BJ (cell line): ENCODE measurements at regions not wholly inside any gene's neighbourhood (a gene's known extent, or its start where the extent isn't known, plus 50 kb on each side); places are given as distances from the start of the nearest gene placed in this dataset.
A peak's percentile ranks its signal among the peaks of the same experiment; 100 is the strongest.

ENCODE experiments used
- CTCF ChIA-PET: fragments of 350-600 bp; formaldehyde crosslinking; extraction: SDS; loops from one replicate; lab custom pipeline; 2021; ENCODE audit warnings: antibody characterized with exemption, inconsistent platforms; lab: Yijun Ruan, JAX
- POLR2A ChIA-PET: fragments of 300-600 bp; sonication (Branson Sonifier 250); formaldehyde crosslinking; extraction: SDS; loops from one replicate; lab custom pipeline; 2021; ENCODE audit warnings: antibody characterized with exemption; lab: Charles Lee
- DNase-seq: peaks from one replicate; pipeline ENCODE4 v3.0.0-alpha.2; 2011; ENCODE audit warnings: low read depth
- H3K27me3 ChIP-seq: 2 replicates; pipeline ENCODE4 v1.6.0; 2011; ENCODE audit warnings: low read length; ENCODE audit not compliant: control insufficient read depth, insufficient read depth
- H3K36me3 ChIP-seq: 2 replicates; pipeline ENCODE4 v1.5.1; 2011; ENCODE audit warnings: low read length; ENCODE audit not compliant: control insufficient read depth, insufficient read depth
- H3K4me3 ChIP-seq: 2 replicates; pipeline ENCODE4 v1.5.1; 2011; ENCODE audit warnings: low read depth, mild to moderate bottlenecking, control low read depth, low read length
- CTCF ChIP-seq: IDR thresholded peaks from 2 replicates; pipeline ENCODE4 v1.5.1; 2011; ENCODE audit warnings: low read depth, mild to moderate bottlenecking, control low read depth, inconsistent platforms, low read length, moderate library complexity; ENCODE audit not compliant: insufficient read depth

DNA sequence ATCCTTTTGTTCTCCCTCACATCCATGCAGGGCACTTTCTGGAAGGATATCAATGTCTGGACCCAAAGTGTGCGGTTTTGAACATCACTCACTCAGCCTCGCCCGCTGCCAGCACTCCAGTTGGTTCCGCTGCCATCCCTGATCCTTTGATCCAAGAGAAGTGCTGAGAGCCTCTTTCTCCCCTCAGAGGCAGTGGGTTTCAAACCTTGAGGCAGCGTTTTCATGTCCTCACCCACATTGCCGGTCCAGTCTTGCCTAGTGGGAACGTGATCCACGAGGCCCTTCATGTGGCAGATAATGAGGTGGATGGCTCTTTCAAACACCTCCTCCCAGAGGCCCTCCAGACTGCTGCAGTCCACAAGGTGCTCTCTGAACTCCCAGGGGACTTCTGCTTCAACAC lies 122.2 kb downstream of the ACTL8 start:
- H3K27me3 ChIP-seq, result no peaks in the 10 kb centered on the region
- no peaks in the 10 kb centered on the region for H3K36me3 ChIP-seq
- H3K4me3 ChIP-seq, result no peak overlapping the region
- CTCF ChIA-PET, result interaction anchor here (0.6 to 2.6 kb wide), 3 partner anchors 25 to 831 kb away, joined by 4 to 8 read pairs (median 6); no protein-coding TSS in a partner anchor
- DNase-seq, result no peak
- POLR2A ChIA-PET, result no interaction called here
- no peak for TF ChIP-seq CTCF

DNA sequence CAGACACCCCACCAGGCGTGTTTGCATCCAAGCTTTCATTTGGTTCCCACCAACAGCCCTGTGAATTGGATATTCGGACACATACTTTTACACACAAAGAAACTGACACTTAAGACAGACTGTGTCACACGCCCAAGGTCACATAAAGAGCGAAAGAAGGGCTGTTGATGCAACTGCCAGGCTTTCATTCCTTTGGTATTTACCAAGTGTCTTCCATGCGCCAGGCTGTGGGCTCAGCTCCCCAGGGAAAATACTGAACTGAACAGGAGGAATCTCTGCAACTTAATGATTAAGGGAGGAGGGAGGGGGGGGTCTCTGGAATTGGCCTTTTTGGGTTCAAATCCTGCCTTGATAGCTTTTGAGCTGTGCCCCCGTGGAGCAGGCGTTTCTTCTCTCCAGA lies 122.8 kb downstream of the ACTL8 start:
- CTCF ChIA-PET, result interaction anchor here (1.2 kb wide), 1 partner anchor 26 kb away, joined by 4 read pairs; no protein-coding TSS in a partner anchor
- DNase-seq, result no peak
- no peak for TF ChIP-seq CTCF
- Histone ChIP-seq H3K27me3 (no peaks in the 10 kb centered on the region), H3K4me3 (no peak overlapping the region), H3K36me3 (no peaks in the 10 kb centered on the region)
- POLR2A ChIA-PET, result no interaction called here

DNA sequence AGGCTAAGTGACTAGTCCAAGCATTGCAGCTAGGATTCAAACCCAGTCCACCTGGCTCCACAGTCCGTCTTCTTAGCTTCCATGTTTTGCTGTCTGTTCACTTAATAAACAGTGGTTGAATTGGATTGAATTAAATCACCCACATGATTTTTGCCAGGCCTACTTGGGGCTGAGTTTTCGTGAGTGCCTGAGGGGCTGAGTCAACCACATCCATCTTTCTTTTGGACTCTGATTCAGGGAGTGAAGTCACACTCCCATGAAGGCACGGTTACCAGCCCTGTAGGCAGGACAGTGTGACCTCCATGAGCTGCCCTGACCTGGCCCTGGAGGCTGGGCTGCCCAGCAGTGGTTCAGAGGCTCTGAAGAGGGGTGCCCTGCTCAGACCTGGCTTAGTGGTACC lies 123.7 kb downstream of the ACTL8 start:
- Histone ChIP-seq H3K27me3 (no peaks in the 10 kb centered on the region), H3K36me3 (no peaks in the 10 kb centered on the region), H3K4me3 (no peak overlapping the region)
- ChIA-PET POLR2A (no interaction called here), CTCF (interaction anchor here (1.7 kb wide), 1 partner anchor 222 kb away, joined by 5 read pairs; no protein-coding TSS in a partner anchor)
- DNase-seq, result peak; percentile 49
- no peak for TF ChIP-seq CTCF

- CTCF ChIA-PET, result interaction anchor here (1.2 to 1.7 kb wide), 2 partner anchors 11 to 220 kb away, joined by 3 to 5 read pairs; no protein-coding TSS in a partner anchor
- POLR2A ChIA-PET, result no interaction called here
- Histone ChIP-seq H3K27me3 (no peaks in the 10 kb centered on the region), H3K4me3 (no peak overlapping the region), H3K36me3 (no peaks in the 10 kb centered on the region)
- DNase-seq, result no peak
- no peak for TF ChIP-seq CTCF
Measured at GRCh38 chr1:17880449-17880848, 125.3 kb downstream of the ACTL8 start.

GRCh38 chr1:17881761-17882160 lies 126.6 kb downstream of the ACTL8 start:
- Histone ChIP-seq H3K4me3 (no peak overlapping the region), H3K36me3 (no peaks in the 10 kb centered on the region), H3K27me3 (no peaks in the 10 kb centered on the region)
- ChIA-PET CTCF (interaction anchor here (1.5 kb wide), 1 partner anchor 11 kb away, joined by 4 read pairs; no protein-coding TSS in a partner anchor), POLR2A (interaction anchor here (0.6 kb wide), 1 partner anchor 118 kb away, joined by 3 read pairs; no protein-coding TSS in a partner anchor)
- TF ChIP-seq CTCF, result no peak
- no peak for DNase-seq
